DMS53 treated with DMSO at 0.1 percent for 48 hours (cell line): ENCODE measurements at regions not wholly inside any gene's neighbourhood (a gene's known extent, or its start where the extent isn't known, plus 50 kb on each side); places are given as distances from the start of the nearest gene placed in this dataset.

Source experiments
- DNase-seq: peaks from one replicate; lab custom pipeline; 2025; ENCODE audit not compliant: unreplicated experiment; lab: John Stamatoyannopoulos, UW

GRCh38 chr1:193676996-193677549, 490.7 kb upstream of the B3GALT2 start:
- DNase-seq: no peak

GRCh38 chr1:193674292-193674944, 488.0 kb upstream of the B3GALT2 start:
- no peak for DNase-seq

GRCh38 chr1:193666485-193667083, 480.2 kb upstream of the B3GALT2 start:
- DNase-seq: no peak

GRCh38 chr1:193663965-193664364, 477.6 kb upstream of the B3GALT2 start:
- no peak for DNase-seq

- no peak for DNase-seq
Observed at GRCh38 chr1:193662030-193662429, 475.6 kb upstream of the B3GALT2 start.

GRCh38 chr1:193661385-193661784, 475.0 kb upstream of the B3GALT2 start:
- DNase-seq: no peak

GRCh38 chr1:193660428-193660827, 474.0 kb upstream of the B3GALT2 start:
- DNase-seq: no peak

GRCh38 chr1:193658691-193659090, 472.3 kb upstream of the B3GALT2 start:
- DNase-seq: no peak

GRCh38 chr1:193658081-193658480, 471.7 kb upstream of the B3GALT2 start:
- no peak for DNase-seq

GRCh38 chr1:193657552-193657951, 471.1 kb upstream of the B3GALT2 start:
- DNase-seq: no peak

GRCh38 chr1:193656841-193657240, 470.4 kb upstream of the B3GALT2 start:
- no peak for DNase-seq

- no peak for DNase-seq
Observed at GRCh38 chr1:193654951-193655735, 468.7 kb upstream of the B3GALT2 start.

- DNase-seq: no peak
Observed at GRCh38 chr1:193649587-193649986, 463.2 kb upstream of the B3GALT2 start.

- no peak for DNase-seq
Observed at GRCh38 chr1:193634876-193635275, 448.5 kb upstream of the B3GALT2 start.

- DNase-seq: no peak
Observed at GRCh38 chr1:193634470-193634869, 448.1 kb upstream of the B3GALT2 start.

GRCh38 chr1:193633991-193634390, 447.6 kb upstream of the B3GALT2 start:
- no peak for DNase-seq

GRCh38 chr1:193633093-193633492, 446.7 kb upstream of the B3GALT2 start:
- DNase-seq: no peak

- DNase-seq: no peak
Observed at GRCh38 chr1:193631306-193631705, 444.9 kb upstream of the B3GALT2 start.

GRCh38 chr1:193629875-193630274, 443.5 kb upstream of the B3GALT2 start:
- no peak for DNase-seq

- no peak for DNase-seq
Observed at GRCh38 chr1:193626695-193627094, 440.3 kb upstream of the B3GALT2 start.

- no peak for DNase-seq
Observed at GRCh38 chr1:193625255-193625654, 438.8 kb upstream of the B3GALT2 start.

GRCh38 chr1:193619911-193620310, 433.5 kb upstream of the B3GALT2 start:
- no peak for DNase-seq
